ENCODE measurements at regions not wholly inside any gene's neighbourhood (a gene's known extent, or its start where the extent isn't known, plus 50 kb on each side); places are given as distances from the start of the nearest gene placed in this dataset.

GRCh38 chr2:125526093-125526492 lies 1129.9 kb upstream of the GYPC start:
- Histone ChIP-seq H3K27ac (no peak overlapping the region), H3K9me3 (no peaks in the 10 kb centered on the region), H3K4me3 (no peak overlapping the region), H3K27me3 (no peaks in the 10 kb centered on the region), H3K36me3 (no peaks in the 10 kb centered on the region), H3K4me1 (no peaks in the 10 kb centered on the region)
- intact Hi-C loops (cut with DNase I), result no loop called here
- 41 to 42% methylated on average over 5 of the region's 5 CpGs for WGBS, 2 donors
- DNase-seq, result no peak
- ATAC-seq, result no peak
- TF ChIP-seq, protein P1, sequence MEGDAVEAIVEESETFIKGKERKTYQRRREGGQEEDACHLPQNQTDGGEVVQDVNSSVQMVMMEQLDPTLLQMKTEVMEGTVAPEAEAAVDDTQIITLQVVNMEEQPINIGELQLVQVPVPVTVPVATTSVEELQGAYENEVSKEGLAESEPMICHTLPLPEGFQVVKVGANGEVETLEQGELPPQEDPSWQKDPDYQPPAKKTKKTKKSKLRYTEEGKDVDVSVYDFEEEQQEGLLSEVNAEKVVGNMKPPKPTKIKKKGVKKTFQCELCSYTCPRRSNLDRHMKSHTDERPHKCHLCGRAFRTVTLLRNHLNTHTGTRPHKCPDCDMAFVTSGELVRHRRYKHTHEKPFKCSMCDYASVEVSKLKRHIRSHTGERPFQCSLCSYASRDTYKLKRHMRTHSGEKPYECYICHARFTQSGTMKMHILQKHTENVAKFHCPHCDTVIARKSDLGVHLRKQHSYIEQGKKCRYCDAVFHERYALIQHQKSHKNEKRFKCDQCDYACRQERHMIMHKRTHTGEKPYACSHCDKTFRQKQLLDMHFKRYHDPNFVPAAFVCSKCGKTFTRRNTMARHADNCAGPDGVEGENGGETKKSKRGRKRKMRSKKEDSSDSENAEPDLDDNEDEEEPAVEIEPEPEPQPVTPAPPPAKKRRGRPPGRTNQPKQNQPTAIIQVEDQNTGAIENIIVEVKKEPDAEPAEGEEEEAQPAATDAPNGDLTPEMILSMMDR (IDR thresholded peaks at IDR 0.05), result no peak

DNA sequence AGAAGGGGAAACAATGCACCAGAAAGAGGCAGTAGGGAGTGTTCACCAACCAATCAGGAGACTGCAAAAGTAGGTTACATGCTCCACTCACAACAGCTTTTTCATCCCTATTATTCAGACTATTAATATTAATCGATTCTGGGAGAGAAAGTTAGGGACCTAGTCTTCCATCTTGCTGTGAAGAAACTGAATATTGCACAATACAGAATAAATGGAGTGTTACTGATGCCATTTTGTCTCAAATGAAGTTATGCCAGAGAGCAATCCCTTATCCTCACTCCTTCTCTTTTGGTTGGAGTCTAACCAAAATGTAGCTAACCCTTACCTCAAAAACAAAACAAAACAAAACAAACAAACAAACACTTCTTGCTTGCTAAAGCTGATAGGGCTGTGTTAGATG lies 1120.9 kb upstream of the GYPC start:
- H3K27me3 ChIP-seq, result no peaks in the 10 kb centered on the region
- ATAC-seq (no peak), DNase-seq (no peak)
- 57 to 77% methylated on average over 1 of the region's 1 CpG for WGBS, 2 donors
- intact Hi-C loops (cut with DNase I), result no loop called here
- H3K4me1 ChIP-seq, result no peaks in the 10 kb centered on the region
- TF ChIP-seq, protein P1 (IDR thresholded peaks at IDR 0.05), result no peak
- no peak overlapping the region for H3K27ac ChIP-seq
- no peaks in the 10 kb centered on the region for H3K9me3 ChIP-seq
- H3K36me3 ChIP-seq, result no peaks in the 10 kb centered on the region
- H3K4me3 ChIP-seq, result no peak overlapping the region

DNA sequence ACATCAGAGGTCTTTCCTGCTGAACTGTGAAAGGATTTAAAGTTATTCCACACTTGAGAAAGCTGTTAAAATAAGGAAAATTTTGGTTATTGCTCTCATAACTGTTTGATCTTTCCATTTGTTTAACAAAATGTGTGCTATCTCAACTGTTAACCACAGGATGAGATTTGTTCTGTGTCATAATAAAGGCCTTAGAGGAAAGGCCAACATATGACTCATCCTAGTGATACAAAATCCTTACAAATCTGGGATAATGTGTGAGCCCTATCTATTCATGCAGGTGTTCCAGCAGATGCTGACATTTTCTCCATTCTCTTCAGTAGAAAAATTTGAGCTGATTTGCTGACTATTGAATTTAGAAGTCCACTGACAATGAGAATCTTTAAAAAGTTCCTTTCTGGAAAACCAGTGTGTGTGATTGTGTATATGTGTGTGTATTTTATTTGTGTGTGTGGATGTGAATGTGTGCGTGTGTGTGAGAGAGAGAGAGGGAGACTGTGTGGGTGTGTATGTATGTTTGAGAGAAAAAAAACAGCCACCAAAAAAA lies 1111.9 kb upstream of the GYPC start:
- H3K27ac ChIP-seq, result no peak overlapping the region
- peaks cover 0 to 6% (median 0%) of the 10 kb centered on the region in 11 donors for H3K9me3 ChIP-seq
- no peak for DNase-seq
- ATAC-seq, result no peak
- H3K27me3 ChIP-seq, result no peaks in the 10 kb centered on the region
- H3K4me3 ChIP-seq, result no peak overlapping the region
- no peaks in the 10 kb centered on the region for H3K4me1 ChIP-seq
- no peaks in the 10 kb centered on the region for H3K36me3 ChIP-seq
- intact Hi-C loops (cut with DNase I), result no loop called here
- WGBS, 2 donors, result 84 to 89% methylated on average over 1 of the region's 1 CpG
- TF ChIP-seq, protein P1 (IDR thresholded peaks at IDR 0.05), result no peak

DNA sequence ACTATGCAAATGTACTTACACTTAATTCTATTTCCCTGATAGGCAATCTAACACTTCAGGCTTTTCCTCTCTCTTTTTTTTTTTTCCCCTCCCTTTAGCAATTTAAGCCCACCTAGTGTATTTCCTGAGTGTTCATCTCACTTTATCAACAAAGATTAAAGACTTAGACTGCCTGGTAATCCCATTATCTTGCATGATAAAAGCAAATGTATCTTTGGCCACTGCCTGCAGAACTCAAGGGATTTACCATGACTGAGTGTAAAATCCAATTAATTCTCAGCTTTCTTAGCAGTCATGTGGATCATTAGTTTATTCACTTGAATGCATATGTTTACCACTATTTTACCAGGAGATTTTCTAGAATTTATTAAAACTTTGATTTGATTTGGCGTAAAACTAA lies 1102.2 kb upstream of the GYPC start:
- WGBS, 2 donors, result 93 to 96% methylated on average over 1 of the region's 1 CpG
- DNase-seq, result no peak
- intact Hi-C loops (cut with DNase I), result no loop called here
- no peaks in the 10 kb centered on the region for H3K4me1 ChIP-seq
- H3K27ac ChIP-seq, result no peak overlapping the region
- H3K27me3 ChIP-seq, result no peaks in the 10 kb centered on the region
- no peak for ATAC-seq
- H3K4me3 ChIP-seq, result no peak overlapping the region
- H3K9me3 ChIP-seq, result peaks cover 0 to 8% (median 0%) of the 10 kb centered on the region in 11 donors
- TF ChIP-seq, protein P1 (IDR thresholded peaks at IDR 0.05), result no peak
- H3K36me3 ChIP-seq, result no peaks in the 10 kb centered on the region
